Loucy (cell line): ENCODE measurements at regions not wholly inside any gene's neighbourhood (a gene's known extent, or its start where the extent isn't known, plus 50 kb on each side); places are given as distances from the start of the nearest gene placed in this dataset.

Source experiments
- H2AFZ ChIP-seq: fragments of 200-600 bp; sonication (generic); 2 replicates; pipeline ENCODE4 v1.6.0; 2016; ENCODE audit warnings: antibody characterized with exemption, mild to moderate bottlenecking, low read length, moderate library complexity
- H3F3A ChIP-seq: fragments of 200-600 bp; 2 replicates; pipeline ENCODE4 v1.6.0; 2016; ENCODE audit warnings: antibody characterized with exemption, low read depth, mild to moderate bottlenecking
- H3K27me3 ChIP-seq: fragments of 200-600 bp; sonication (generic); 2 replicates; pipeline ENCODE4 v1.6.1; 2014; ENCODE audit warnings: low read length, mild to moderate bottlenecking; ENCODE audit not compliant: insufficient read depth, poor library complexity, severe bottlenecking
- H3K36me3 ChIP-seq: fragments of 200-600 bp; sonication (generic); 2 replicates; pipeline ENCODE4 v1.6.1; 2016; ENCODE audit warnings: low read length; ENCODE audit not compliant: insufficient read depth
- H3K4me1 ChIP-seq: fragments of 200-600 bp; sonication (generic); 2 replicates; pipeline ENCODE4 v1.5.1; 2014; ENCODE audit warnings: low read length, mild to moderate bottlenecking; ENCODE audit not compliant: insufficient read depth, poor library complexity, severe bottlenecking
- H3K4me2 ChIP-seq: fragments of 200-600 bp; sonication (generic); 2 replicates; pipeline ENCODE4 v1.6.0; 2014; ENCODE audit warnings: antibody characterized with exemption, low read length, low read depth, mild to moderate bottlenecking; ENCODE audit not compliant: poor library complexity, severe bottlenecking
- H3K4me3 ChIP-seq: fragments of 200-600 bp; sonication (generic); 2 replicates; pipeline ENCODE4 v1.5.1; 2014; ENCODE audit warnings: low read length, mild to moderate bottlenecking, mixed read lengths; ENCODE audit not compliant: poor library complexity, severe bottlenecking
- H3K79me2 ChIP-seq: fragments of 200-600 bp; sonication (generic); 2 replicates; pipeline ENCODE4 v1.6.1; 2014; ENCODE audit warnings: low read length; ENCODE audit not compliant: insufficient read depth
- H3K9ac ChIP-seq: fragments of 200-600 bp; sonication (generic); 2 replicates; pipeline ENCODE4 v1.6.0; 2014; ENCODE audit warnings: mild to moderate bottlenecking, low read depth, low read length, moderate library complexity; ENCODE audit not compliant: poor library complexity, severe bottlenecking
- H3K9me2 ChIP-seq: fragments of 200-600 bp; sonication (generic); replicated peaks from 2 replicates; pipeline ENCODE4 v1.6.1; 2016; ENCODE audit warnings: low read depth, low read length, mixed read lengths
- H3K9me3 ChIP-seq: fragments of 200-600 bp; sonication (generic); 2 replicates; pipeline ENCODE4 v1.6.1; 2014; ENCODE audit warnings: mild to moderate bottlenecking, antibody characterized with exemption, low read length, low read depth; ENCODE audit not compliant: insufficient read depth
- H4K20me1 ChIP-seq: fragments of 200-600 bp; sonication (generic); 2 replicates; pipeline ENCODE4 v1.6.0; 2014; ENCODE audit warnings: antibody characterized with exemption, low read length, mild to moderate bottlenecking; ENCODE audit not compliant: insufficient read depth, poor library complexity, severe bottlenecking
- CTCF ChIP-seq: fragments of 200-600 bp; sonication (generic); conservative IDR thresholded peaks from 2 replicates; pipeline ENCODE4 v1.5.1; 2014; ENCODE audit warnings: mild to moderate bottlenecking, antibody characterized with exemption, low read length
- EZH2phosphoT487 ChIP-seq: fragments of 200-600 bp; IDR thresholded peaks from 2 replicates; pipeline ENCODE4 v1.6.1; 2018; ENCODE audit warnings: antibody characterized with exemption, mild to moderate bottlenecking, moderate library complexity, borderline replicate concordance

- Histone ChIP-seq H3K9me2 (no peaks in the 10 kb centered on the region), H3K27me3 (no peaks in the 10 kb centered on the region), H2AFZ (no peak overlapping the region), H3F3A (no peaks in the 10 kb centered on the region), H3K4me1 (peaks cover 15% of the 10 kb centered on the region), H4K20me1 (no peaks in the 10 kb centered on the region), H3K79me2 (no peaks in the 10 kb centered on the region), H3K36me3 (no peaks in the 10 kb centered on the region), H3K4me3 (no peak overlapping the region), H3K9me3 (no peaks in the 10 kb centered on the region), H3K9ac (no peak overlapping the region), H3K4me2 (no peak overlapping the region)
- no peak for TF ChIP-seq EZH2phosphoT487
- no peak for TF ChIP-seq CTCF
These were observed 87.7 kb upstream of the DDX18 start for GRCh38 chr2:117726747-117727146.

GRCh38 chr2:117737846-117738245 is 76.6 kb upstream of the DDX18 start:
- Histone ChIP-seq H3K9me2 (no peaks in the 10 kb centered on the region), H3K4me3 (no peak overlapping the region), H3K27me3 (no peaks in the 10 kb centered on the region), H3K9ac (no peak overlapping the region), H3K4me2 (no peak overlapping the region), H2AFZ (no peak overlapping the region), H3K79me2 (no peaks in the 10 kb centered on the region), H3K4me1 (no peaks in the 10 kb centered on the region), H3F3A (no peaks in the 10 kb centered on the region), H3K36me3 (no peaks in the 10 kb centered on the region), H4K20me1 (no peaks in the 10 kb centered on the region), H3K9me3 (no peaks in the 10 kb centered on the region)
- TF ChIP-seq EZH2phosphoT487 (no peak), CTCF (no peak)

- no peaks in the 10 kb centered on the region for H3K79me2 ChIP-seq
- H3K4me3 ChIP-seq = no peak overlapping the region
- no peak overlapping the region for H2AFZ ChIP-seq
- H3K9me3 ChIP-seq = no peaks in the 10 kb centered on the region
- no peaks in the 10 kb centered on the region for H3K36me3 ChIP-seq
- no peak overlapping the region for H3K4me2 ChIP-seq
- H3F3A ChIP-seq = no peaks in the 10 kb centered on the region
- no peaks in the 10 kb centered on the region for H4K20me1 ChIP-seq
- H3K4me1 ChIP-seq = no peaks in the 10 kb centered on the region
- H3K9ac ChIP-seq = no peak overlapping the region
- no peak for TF ChIP-seq EZH2phosphoT487
- no peaks in the 10 kb centered on the region for H3K9me2 ChIP-seq
- H3K27me3 ChIP-seq = no peaks in the 10 kb centered on the region
These were observed 75.3 kb upstream of the DDX18 start for GRCh38 chr2:117738991-117739839.

- no peaks in the 10 kb centered on the region for H3F3A ChIP-seq
- H2AFZ ChIP-seq = no peak overlapping the region
- no peaks in the 10 kb centered on the region for H3K9me3 ChIP-seq
- H3K27me3 ChIP-seq = no peaks in the 10 kb centered on the region
- no peak overlapping the region for H3K4me3 ChIP-seq
- TF ChIP-seq CTCF = no peak
- TF ChIP-seq EZH2phosphoT487 = no peak
- no peaks in the 10 kb centered on the region for H3K9me2 ChIP-seq
- H3K79me2 ChIP-seq = no peaks in the 10 kb centered on the region
- H3K36me3 ChIP-seq = no peaks in the 10 kb centered on the region
- H4K20me1 ChIP-seq = no peaks in the 10 kb centered on the region
- H3K4me2 ChIP-seq = no peak overlapping the region
- no peak overlapping the region for H3K9ac ChIP-seq
- no peaks in the 10 kb centered on the region for H3K4me1 ChIP-seq
These were observed 69.0 kb upstream of the DDX18 start for GRCh38 chr2:117745537-117745936.
